Tongue (tissue), 1 donor: ENCODE measurements at regions not wholly inside any gene's neighbourhood (a gene's known extent, or its start where the extent isn't known, plus 50 kb on each side); places are given as distances from the start of the nearest gene placed in this dataset.
A peak's percentile ranks its signal among the peaks of the same experiment; 100 is the strongest.

ENCODE experiments used
- DNase-seq: peaks from one replicate; pipeline ENCODE4 v3.0.0-alpha.2; 2015

- no peak for DNase-seq
Measured at GRCh38 chr12:14256121-14256520, 109.4 kb upstream of the ATF7IP start.

GRCh38 chr12:14256555-14257169 lies 108.8 kb upstream of the ATF7IP start:
- peak; percentile 87 for DNase-seq

DNA sequence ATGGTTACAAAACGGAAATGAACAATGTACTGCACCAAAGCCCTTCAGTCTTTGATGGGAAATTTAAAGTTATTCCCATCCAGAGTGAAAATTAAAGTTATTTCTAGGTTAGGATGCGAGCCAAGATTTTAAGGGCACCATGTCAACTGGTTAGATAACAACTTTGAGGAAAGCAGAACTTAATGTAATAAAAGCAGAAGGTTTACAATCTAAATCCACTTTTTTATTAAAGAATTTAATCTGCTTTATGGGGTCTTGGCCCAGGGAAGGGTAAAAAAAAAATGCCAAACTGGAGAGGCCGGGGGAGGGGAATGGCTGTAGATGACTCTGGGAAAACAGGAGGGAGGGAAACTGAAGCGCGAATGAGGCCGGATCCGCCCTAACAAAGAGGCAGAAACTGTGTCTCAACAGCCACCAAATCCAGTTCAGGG lies 108.2 kb upstream of the ATF7IP start:
- DNase-seq = no peak

DNA sequence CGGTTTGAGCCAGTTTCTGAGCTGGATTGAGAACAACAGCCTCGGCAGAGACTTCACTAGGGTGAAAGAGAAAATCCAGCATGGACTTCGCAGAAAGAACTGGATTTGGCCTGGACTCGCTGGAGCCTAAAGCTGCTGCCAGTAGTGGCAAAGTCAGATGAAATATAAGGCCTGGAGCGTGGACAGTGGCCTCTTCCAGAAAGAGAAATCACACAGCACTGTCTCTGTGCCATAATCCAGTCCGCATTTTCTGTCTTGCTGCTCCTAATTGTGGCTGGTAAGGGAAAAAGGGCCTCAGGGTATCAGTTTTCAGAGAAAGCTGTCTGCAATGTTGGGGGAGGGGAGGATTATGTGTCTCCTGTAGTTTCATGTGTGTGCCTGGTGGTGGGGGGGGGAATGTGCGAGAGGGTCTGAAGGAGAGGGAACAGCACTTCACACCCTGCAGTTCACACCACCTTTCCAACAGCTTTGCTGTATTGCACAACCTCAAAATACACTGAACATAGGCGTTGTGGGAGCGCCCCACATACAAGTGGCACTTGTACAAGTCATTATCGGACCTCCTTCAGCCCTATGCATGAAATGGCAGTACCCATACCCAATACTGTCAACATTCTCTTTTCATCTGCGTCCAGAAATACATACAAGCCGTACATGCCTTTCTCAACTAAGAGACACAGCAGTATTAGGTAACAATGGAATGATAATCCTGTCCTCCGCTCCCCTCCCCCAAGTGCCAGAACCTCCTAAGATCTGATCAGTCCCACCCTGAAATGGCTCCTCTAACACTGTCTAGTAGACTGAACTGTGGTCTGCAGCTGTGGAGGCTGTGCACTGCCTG lies 107.5 kb upstream of the ATF7IP start:
- peak; percentile 98 for DNase-seq

- DNase-seq = no peak
Measured at GRCh38 chr12:14258575-14258940, 106.9 kb upstream of the ATF7IP start.

GRCh38 chr12:14259481-14260010 lies 105.9 kb upstream of the ATF7IP start:
- no peak for DNase-seq

- peak; percentile 95 for DNase-seq
Measured at GRCh38 chr12:14260011-14260993, 105.2 kb upstream of the ATF7IP start.

DNA sequence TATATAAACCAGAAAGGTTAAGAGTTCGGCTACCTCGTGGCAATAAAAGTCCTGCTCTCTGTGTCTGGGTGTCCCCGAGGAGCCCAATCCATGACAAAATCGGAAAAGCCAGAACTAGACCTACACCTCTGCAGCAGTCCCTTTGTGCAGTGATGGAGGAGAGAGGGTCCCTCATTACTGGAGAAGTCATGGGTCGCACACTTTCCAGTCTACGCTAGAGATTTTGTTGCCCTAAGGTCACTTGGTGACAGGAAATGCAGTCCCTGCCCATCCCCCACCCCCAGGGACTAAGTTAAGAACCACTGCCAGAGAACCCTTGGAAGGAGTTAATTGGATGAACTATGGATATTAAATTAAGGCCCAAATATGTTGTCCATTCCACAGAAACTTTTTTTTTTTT lies 104.4 kb upstream of the ATF7IP start:
- no peak for DNase-seq

- no peak for DNase-seq
Measured at GRCh38 chr12:14261861-14262260, 103.6 kb upstream of the ATF7IP start.

DNA sequence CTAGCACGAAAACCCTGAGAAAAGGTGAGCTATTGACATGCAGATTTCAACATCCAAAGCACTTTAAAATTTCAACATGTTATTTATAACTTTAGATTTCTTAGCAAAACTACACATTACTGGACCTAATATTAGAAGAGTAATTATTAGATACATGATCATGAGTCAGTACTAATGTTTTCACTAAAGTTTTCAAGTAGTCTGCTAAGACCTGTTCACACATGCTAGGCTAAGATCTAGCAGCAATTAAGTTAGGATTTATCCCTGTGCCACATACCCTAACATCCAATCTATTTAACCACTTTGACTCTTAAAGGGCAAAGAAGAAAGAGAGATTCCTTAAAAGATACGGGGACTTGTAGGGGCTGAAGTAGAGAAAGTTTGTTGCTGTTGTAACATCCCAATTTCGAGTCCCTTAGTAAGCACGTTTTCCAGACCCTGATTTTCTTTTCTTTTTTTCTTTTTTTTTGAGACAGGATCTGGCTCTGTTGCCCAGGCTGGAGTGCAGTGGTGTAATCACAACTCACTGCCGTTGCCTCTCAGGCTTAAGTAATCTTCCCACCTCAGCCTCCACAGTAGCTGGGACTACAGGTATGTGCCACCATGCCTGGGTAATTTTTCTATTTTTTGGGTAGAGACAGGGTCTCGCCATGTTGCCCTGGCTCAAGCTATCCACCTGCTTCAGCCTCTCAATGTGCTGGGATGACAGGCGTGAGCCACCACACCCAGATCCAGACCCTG lies 102.5 kb upstream of the ATF7IP start:
- no peak for DNase-seq

DNA sequence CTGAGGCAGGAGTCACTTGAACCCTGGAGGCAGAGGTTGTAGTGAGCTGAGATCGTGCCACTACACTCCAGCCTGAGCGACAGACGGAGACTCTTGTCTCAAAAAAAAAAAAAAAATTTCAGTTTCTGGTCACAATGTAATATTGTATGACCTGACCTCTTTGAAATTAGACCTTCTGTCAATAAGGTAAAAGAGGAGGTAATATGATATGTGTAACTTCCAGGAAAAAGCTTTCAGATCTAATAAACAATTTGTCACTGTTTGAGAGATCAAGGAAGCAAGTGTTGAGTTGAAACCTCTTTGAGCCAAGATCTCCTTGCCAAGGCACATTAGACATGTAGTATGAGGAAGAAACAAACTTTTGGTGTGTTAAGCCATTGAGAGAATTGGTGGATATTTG lies 101.7 kb upstream of the ATF7IP start:
- no peak for DNase-seq

- DNase-seq = no peak
Measured at GRCh38 chr12:14264316-14264715, 101.2 kb upstream of the ATF7IP start.

DNA sequence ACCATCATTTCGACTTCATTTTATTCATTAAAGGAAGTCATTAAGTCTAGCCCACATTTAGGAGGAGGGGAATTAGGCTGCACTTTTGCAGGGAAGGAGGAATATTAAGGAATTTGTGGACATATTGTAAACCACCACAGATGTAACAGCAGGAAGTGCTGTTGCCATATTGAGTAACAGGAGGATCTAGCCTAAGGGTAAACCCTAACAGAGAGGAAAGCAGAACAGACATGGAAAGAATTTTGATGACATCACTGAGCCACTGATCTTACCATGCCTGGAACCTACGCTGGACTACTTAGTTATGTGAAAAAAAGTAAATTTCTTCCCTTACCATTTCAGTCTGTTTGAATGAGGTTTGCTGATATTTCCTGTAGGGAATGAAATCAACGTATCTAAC lies 100.7 kb upstream of the ATF7IP start:
- DNase-seq = no peak

DNA sequence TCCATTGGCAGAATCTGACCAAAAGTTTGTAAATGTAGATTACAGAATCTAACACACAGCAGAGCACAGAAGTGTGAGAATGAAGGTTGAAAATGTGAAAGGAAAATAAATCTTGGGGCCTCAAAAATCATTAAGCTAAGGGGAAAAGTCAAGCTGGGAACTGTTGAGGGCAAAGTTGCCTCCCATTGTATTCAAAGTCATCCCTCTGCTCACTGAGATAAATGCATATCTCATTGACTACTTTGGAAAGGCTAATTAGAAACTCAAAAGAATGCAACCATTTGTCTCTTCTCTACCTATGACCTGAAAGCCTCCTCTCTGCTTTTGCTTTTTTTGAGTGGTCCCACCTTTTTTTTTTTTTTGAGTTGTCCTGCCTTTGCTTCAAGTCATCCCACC lies 97.4 kb upstream of the ATF7IP start:
- no peak for DNase-seq

DNA sequence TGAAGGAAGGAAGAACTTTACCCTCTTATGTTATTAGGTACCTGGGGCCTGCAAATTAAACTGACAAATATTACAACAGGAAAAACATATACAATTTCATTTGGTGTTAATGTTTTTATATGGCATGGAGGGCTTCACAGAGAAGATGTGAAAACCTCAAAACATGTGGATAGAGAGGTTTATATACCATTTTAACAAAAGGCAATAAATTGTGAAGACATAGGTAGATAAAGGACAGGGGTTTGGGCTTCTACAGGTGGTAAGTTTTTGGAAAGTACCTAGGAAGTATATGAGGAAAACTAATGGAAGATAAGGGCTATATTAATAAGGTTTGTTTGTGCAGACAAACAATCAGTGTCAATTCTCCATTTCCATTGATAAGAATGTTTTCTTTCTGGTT lies 95.1 kb upstream of the ATF7IP start:
- DNase-seq = no peak

- DNase-seq = no peak
Measured at GRCh38 chr12:14272956-14273912, 92.2 kb upstream of the ATF7IP start.

- DNase-seq = no peak
Measured at GRCh38 chr12:14273913-14274311, 91.6 kb upstream of the ATF7IP start.

DNA sequence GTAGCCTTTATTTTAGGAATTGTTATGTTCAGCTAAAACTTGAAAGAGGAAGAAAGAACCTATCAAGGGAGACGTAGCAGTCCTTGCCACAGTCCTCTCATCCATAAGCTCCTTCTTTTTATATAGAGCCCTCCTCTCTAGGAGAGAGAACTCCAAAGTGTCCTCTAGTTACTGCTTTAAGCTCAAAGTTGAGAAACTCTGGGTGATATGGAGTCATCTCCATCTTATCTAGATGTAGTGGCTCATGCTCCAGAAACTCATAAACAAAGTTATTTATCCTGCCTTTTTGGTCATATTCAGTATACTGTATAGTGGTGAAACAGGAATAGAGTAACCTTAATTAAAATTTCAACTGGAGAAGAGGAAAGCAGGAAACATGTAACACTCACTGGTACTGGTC lies 90.4 kb upstream of the ATF7IP start:
- no peak for DNase-seq

- DNase-seq = no peak
Measured at GRCh38 chr12:14275886-14276285, 89.6 kb upstream of the ATF7IP start.

DNA sequence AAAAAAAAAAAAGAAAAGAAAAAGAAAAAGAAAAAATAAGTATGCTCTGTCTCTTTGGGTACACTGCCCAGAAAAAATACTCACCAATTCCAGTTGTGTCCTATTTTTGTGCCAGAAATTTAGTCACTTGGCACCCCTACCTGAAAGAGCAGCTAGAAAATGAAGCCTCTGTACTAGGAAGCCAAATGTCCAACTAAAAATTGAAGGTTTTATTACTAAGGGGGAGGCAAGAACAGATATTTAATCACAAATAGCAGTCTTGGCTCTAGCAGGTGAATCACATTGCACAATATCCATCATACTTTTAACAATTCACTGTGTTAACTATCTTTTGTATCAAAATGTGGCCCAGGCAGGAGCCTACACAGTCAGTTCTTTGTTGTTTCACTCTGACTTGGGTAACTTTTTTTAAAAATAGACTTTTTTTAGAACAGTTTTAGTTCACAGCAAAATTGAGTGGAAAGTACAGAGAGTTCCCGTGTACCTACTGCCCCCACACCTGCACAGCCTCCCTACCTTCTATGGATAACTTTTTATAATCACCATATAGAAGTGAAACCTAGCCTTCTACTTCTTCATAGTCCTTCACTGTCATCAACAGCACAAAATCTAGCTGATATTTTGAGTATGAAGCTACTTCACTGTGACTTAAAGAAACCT lies 87.1 kb upstream of the ATF7IP start:
- DNase-seq = no peak
